GM21390 (cell line): ENCODE measurements at regions not wholly inside any gene's neighbourhood (a gene's known extent, or its start where the extent isn't known, plus 50 kb on each side); places are given as distances from the start of the nearest gene placed in this dataset.

Experiments used
- ATAC-seq: cut with Tn5 transposase; IDR thresholded peaks from one replicate; pipeline ENCODE4 v1.9.1; 2021; ENCODE audit not compliant: unreplicated experiment

DNA sequence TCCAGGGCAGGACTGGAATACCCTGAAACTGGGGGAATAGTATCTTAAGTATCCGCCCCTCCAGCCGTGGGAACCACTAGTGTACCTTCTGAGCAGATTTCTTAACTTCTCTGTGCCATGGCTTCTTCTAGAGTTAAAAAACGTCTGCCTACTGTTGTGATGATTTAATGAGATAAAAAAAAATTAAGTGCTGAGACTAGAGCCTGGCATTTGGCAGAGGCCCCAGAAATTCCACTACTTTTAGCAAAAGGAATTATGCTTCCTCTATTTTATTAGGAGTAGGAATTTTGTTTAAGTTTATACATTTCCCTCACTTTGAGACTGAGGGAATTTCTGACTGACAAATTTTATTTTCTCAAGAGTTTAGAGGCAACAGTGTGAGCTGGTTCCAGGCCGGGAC is 371.2 kb upstream of the B3GAT1 start:
- no peak for ATAC-seq

DNA sequence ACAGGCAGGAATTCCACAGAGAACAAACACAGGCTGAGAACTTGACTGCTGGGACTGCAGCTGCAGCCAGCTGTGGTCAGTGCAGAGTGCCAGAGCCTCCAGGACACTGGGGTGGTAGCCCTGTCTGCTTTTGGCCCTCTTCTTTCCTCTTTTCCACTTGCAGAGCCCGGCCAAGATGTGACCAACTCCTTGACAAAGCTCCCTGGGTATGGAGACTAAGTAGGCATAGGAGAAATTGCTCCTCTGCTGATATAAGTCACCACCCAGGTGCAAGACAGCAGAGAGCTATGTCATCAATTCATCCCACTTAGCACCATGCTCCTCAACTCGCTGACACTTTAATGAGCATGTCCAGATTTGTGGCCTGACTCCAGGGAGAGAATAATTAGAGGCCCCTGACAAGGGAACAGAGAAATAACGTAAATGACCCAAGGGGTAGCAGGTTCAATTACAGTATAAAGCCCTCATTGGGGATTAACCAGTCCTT is 369.4 kb upstream of the B3GAT1 start:
- ATAC-seq = no peak

GRCh38 chr11:134780486-134781147 is 368.6 kb upstream of the B3GAT1 start:
- no peak for ATAC-seq

- no peak for ATAC-seq
Observed at GRCh38 chr11:134779179-134779578, 367.1 kb upstream of the B3GAT1 start.

DNA sequence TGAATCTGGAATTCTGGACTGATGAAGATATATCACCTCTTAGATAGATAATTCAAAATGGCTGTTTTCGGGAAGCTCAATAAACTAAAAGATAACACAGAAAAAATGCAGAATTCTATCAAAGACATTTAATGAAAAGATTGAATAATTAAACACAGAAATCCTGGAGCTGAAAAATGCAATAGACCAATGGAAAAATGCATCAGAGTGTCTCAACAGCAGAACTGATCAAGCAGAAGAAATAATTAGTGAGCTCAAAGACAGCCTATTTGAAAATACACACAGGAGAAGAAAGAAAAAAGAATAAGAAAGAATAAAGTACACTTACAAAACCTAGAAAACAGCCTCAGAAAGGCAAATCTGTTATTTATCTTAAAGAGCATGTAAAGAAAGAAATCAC is 356.4 kb upstream of the B3GAT1 start:
- no peak for ATAC-seq

- no peak for ATAC-seq
Observed at GRCh38 chr11:134765565-134765964, 353.5 kb upstream of the B3GAT1 start.

DNA sequence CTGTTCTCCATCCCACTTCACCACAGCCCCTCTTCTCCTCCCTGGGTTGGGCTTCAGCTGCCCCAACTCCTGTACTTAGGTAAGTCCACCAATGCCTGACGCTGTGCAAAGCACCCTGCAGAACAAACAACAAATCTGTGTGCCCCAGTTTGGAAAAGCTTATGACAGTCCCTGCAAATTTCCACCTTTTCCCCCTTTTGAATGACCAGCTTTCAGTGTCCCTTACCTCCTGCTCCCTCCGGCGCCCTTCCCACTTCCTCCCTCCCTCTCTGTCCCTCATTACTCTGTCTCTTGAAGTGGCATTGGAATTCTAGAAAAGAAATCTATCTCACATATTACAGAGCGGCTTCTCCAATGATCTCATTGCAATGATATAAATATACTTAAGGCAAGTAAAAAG is 352.9 kb upstream of the B3GAT1 start:
- no peak for ATAC-seq

GRCh38 chr11:134764367-134764766 is 352.3 kb upstream of the B3GAT1 start:
- no peak for ATAC-seq

DNA sequence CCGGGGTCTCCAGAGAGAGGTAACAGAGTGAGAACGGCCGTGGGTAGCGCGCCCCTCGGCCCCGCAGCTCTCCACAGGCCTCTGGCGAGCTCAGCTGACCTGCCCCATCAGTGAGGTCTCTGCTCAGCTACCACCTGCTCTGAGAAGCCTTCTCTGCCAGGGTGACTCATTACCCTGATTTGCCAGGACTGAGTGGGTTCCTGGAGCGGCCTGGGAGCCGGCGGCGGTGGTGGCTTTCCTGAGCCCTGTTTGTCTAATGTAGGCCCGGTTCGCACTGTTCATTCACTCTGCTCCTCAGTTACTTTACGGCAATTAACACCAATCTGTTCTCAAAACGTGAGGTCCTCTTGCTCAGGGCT is 351.0 kb upstream of the B3GAT1 start:
- ATAC-seq = no peak

DNA sequence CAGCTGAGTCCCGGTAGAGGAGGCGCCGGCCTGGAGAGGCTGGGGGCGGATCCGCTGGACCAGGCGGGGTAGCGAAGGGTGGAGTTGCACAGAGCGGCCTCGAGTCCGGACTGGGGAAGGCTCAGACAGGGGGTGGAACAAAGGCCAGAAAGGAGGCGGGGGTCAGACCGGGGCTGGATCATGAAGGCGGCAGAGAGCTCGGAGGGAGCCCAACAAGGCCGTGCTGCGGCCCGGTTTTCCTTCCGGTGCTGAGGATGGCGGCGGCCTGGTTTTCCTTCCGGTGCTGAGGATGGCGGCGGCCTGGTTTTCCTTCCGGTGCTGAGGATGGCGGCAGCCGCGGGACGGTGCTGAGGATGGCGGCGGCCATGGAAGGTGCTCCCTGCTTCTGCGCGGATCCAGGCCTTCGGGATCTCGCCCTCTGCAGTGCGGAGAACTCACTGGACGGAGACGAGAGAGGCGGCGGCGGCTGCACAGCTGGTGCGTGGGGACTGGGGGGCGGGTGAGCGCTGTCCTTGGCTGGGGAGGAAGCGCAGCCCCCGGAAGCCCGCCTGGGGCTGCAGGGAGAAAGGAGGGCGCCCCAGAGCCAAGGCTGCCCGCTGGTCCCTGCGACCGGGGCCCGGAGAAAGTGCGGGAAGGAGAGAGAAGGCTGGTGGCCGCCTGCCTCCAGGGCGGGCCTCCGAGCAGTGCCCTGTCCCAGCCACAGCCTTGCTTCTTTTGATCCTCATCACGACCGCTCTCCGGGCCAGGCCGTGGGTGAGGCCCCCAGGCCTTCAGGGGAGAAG is 350.4 kb upstream of the B3GAT1 start:
- ATAC-seq = no peak

DNA sequence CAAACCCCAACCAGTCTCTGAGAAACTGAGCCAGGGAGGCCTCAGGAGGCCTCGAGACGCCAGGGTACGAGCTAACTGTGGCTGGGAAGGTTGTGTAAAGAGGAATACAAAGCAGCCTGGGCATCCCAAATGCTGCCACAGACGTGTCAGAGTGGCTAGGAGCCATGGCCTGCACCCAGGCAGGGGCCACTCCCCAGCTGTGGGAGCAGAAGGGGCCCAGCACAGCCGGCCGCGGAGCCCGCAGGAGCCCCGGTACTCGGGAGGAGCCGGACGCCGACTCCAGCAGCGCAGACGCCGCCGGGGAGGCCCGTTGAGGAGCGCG is 349.8 kb upstream of the B3GAT1 start:
- no peak for ATAC-seq

DNA sequence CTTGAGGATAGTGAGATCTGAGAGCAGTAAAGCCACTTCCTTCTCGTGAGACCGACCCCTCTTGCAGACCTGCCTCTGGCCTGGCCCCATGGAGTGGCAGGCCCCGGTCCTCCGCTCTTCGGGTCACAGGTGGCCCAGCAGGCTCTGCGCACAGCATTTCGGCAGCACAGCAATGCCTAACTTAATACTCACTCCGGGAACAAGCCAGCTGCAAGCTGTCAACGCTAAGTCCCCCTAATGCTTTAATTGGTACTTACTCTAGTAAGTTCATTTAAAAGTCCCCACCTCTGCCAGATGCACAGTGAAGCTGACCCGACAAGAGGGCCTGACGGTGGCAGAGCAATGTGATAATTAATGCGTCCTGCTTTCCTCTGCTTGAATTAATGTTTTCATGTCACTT is 349.3 kb upstream of the B3GAT1 start:
- ATAC-seq = no peak

GRCh38 chr11:134760957-134761356 is 348.9 kb upstream of the B3GAT1 start:
- ATAC-seq = no peak

DNA sequence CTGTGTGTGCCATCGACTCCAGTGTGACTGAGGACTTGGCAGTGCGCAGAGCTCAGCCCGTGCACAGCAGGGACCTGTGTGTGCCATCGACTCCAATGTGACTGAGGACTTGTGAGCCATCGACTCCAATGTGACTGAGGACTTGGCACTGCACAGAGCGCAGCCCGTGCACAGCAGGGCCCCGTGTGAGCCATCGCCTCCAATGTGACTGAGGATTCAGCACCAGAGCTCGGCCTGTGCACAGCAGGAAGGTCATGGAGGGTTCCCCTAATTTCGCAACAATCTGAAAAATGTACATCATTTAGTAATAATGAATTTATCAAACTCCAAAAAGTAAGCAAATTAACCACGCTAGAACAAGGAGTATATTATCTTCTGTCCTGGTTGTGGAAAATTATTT is 348.3 kb upstream of the B3GAT1 start:
- no peak for ATAC-seq

DNA sequence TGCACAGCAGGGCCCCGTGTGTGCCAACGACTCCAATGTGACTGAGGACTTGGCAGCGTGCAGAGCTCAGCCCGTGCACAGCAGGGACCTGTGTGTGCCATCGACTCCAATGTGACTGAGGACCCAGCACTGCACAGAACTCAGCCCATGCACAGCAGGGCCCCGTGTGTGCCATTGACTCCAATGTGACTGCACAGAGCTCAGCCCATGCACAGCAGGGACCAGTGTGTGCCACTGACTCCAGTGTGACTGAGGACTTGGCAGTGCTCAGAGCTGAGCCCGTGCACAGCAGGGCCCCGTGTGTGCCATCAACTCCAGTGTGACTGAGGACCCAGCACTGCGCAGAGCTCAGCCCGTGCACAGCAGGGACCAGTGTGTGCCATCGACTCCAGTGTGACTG is 347.8 kb upstream of the B3GAT1 start:
- no peak for ATAC-seq

- ATAC-seq = no peak
Observed at GRCh38 chr11:134759274-134759673, 347.2 kb upstream of the B3GAT1 start.

GRCh38 chr11:134758342-134758931 is 346.4 kb upstream of the B3GAT1 start:
- ATAC-seq = no peak

GRCh38 chr11:134757633-134758032 is 345.6 kb upstream of the B3GAT1 start:
- ATAC-seq = no peak

- ATAC-seq = no peak
Observed at GRCh38 chr11:134756811-134757540, 344.9 kb upstream of the B3GAT1 start.

GRCh38 chr11:134755535-134755934 is 343.5 kb upstream of the B3GAT1 start:
- no peak for ATAC-seq

DNA sequence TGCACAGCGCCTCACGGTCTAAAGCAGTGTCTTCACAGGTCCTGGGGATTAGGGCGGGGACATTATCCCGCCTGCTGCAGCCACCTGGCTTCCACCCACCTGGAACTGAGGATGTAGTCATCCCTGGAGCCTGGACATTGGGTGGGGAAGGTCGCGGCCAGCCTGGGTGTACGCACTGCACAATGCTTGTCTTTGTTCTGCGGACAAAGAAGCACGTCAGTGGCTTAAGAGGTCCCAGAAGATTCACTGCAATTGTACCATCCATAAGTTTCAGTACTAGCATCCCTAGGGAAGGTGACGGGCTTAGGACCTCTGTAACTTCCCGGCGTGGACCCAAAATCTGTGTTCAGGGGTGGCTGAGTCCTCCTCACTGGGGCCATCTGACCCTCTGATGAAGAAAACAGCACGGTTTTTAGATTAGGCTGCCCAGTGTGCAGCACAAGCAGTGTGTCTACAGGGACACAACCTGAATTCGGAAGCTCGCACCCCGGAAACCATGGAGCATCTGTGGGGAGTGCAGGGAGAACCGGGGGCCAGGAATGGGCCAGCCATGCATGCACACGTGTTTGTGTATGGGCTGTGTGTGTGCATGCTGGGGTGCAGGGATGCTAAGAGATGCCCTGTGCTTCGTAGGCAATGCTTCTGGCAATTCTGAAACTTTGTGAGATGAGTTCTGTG is 342.6 kb upstream of the B3GAT1 start:
- ATAC-seq = no peak
